NOMO-1 (cell line): ENCODE measurements at regions not wholly inside any gene's neighbourhood (a gene's known extent, or its start where the extent isn't known, plus 50 kb on each side); places are given as distances from the start of the nearest gene placed in this dataset.
"Not testable (repeated sequence)": the region's sequence is repeated elsewhere in the genome, so short reads cannot be mapped to it uniquely, and the experiment has no call there.

Experiments
- DNase-seq, 2 experiments: peaks; one replicate each; lab custom pipeline; 2025; ENCODE audit not compliant: unreplicated experiment in 2 of 2; lab: John Stamatoyannopoulos, UW

DNA sequence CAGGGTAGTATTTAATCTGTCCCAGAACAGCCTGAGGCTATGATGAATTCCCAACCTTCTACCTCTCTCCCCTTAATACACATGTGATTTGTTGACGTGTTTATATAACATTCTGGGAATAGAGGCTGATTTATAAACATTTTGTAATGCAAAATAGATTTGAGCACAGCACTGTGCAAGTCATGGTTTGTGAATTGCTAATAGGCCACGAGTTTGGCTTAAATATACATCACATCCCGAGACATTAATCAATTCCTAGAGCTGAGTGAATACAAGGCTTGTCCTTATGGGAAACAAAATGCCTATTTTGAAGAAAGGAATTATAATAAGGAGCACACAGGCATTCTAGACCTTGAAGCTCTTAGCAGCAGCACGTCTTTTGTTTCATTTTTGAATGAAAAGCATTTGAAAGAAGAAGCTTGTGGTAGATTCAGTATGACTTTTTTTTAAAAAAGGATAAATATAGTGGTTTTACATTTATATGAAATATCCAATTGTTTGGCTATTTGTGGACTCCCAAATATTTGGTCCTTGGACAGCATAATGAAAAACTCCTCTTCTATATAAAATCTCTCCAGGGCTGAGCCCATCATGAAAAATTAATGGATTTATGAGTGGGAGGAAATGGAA lies 116.4 kb downstream of the SLC17A6 start:
- DNase-seq = no peak

DNA sequence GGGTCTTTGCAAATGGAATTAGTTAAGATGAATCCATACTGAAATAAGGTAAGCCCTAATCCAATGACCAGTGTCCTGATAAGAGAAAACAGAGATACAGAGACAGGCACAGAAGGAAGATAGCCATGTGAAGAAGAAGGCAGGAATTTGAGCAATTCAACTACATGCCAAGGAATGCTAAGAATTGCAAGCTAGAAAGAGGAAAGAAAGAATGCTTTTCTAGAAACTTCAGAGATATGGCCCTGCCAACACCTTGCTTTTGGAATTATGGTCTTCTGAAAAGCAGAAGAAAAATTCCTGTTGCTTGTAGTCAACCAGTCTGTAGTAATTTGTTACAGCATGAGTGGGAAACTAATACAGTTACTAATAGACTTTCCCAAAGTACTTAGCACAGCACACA lies 111.3 kb downstream of the SLC17A6 start:
- no peak for DNase-seq

DNA sequence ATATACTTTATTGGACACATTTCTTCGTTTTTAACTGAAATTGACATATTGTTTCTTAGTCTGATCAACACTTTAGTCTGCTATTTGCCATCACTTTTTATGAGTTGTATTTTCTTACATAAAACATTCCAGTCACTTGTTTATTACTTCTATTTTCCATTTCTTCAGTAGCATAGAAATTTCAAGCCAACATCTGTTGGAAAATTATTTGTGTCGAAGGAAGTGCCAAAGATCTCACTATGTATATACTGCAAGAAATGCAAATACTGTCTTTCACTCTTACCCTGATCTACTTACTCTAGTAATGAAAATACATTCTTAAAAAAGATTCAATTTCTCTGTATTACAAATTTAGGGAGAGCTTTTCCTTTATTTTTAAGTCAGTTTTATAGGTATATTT lies 105.9 kb downstream of the SLC17A6 start:
- no peak for DNase-seq

DNA sequence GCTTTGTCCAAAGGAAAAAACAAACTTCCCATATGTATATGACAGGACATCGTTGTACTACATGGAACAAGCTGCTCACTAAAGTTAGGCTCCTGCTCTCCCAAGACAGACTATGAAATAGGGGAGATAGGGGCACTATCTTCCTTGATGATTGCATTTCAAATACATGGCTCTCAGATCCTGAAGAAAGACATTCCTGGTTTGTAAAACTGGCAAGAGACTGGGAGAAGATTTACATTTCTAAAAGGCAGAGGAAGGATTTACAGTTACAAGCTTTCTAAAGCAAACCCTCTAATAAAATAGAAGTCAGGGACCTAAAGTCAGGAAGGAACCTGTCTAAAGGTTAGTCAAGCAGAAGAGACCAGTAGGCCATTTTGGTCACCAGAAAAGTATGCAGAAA lies 103.7 kb downstream of the SLC17A6 start:
- DNase-seq = no peak

DNA sequence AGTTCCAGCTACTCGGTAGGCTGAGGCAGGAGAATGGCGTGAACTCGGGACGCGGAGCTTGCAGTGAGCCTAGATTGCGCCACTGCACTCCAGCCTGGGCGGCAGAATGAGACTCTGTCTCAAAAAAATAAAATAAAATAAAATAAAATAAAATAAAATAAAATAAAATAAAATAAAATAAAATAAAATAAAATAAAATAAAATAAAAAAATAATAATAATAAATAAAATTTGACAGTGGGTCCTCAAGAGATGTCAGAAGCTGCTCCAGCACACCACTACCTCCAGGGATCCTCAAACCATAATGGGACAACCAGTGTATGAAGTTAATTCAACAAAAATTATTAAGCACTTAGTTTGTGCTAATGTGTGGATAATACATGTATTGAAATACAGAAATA lies 97.4 kb downstream of the SLC17A6 start:
- DNase-seq = not testable (repeated sequence)

DNA sequence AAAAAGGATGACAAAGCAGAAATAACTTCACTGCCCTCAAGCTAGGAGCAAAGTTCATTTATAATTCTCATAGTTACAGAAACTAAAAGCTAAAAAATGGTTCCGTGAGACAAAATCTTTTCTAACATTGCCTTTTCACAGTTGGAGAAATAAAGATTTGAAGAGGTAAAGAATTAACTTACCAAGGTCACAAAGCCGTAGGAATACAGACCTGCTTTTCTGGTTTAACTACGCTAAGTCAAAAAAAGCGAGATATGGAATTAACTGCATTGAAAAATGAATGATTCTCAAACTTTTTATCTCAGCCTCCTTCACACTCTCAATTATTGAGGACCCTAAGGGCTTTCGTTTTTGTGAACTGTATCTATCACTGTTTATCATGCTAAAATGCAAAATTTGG lies 95.3 kb downstream of the SLC17A6 start:
- DNase-seq = no peak

DNA sequence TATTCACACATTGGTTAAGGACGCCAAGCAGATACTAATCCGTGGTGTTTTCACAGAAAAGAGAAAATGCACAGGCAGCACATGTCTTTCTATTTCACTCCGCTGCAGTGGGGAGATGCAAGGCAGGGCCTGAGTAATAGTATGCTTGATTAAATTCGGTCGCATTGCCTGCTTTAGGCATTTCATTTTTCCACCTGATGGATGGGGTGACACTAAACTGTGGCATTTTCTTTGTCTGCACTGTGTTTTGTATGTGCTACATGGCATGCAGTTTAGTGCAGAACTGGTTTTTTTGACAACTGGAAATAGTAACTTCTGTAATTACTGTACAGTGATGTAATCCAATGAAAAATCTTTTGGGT lies 94.9 kb downstream of the SLC17A6 start:
- DNase-seq = no peak

DNA sequence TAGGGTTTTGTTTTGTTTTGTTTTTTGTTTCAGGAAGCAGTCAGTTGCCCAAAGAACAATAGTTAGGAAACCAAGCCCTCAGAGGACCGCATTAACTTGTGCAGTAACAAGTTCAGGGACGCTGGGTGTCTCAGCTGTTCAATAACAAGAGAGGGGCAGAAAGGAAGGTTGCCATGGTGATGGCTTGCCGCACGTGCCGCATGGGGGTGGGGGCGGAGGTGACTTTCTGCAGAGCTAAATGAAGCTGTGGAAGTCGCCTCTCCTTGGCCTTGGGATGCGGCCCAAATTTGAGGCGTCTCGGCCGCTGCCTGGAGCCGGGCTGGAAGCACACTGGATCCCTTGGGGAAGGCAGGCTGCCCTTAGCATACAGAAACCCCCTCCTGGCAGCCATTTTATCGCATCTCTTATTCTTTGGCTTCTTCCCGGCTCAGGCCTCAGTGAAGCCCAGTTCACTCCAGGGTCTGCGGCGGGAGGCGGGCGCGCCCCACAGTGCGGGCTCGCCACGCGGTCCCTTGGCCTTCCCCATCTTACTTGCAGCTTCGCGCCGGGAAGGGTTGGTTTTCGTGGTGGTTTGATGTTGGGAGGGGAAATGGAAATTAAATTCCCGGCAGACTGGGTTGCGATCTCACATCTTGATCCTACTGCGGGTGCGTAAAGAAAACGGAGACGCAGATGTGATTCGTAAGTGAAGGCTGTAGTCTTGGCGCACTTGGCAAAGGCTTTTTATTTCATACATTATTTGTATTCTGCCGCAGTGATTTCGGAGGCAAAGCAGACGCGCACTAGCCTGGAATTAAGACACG lies 94.3 kb downstream of the SLC17A6 start:
- no peak for DNase-seq

DNA sequence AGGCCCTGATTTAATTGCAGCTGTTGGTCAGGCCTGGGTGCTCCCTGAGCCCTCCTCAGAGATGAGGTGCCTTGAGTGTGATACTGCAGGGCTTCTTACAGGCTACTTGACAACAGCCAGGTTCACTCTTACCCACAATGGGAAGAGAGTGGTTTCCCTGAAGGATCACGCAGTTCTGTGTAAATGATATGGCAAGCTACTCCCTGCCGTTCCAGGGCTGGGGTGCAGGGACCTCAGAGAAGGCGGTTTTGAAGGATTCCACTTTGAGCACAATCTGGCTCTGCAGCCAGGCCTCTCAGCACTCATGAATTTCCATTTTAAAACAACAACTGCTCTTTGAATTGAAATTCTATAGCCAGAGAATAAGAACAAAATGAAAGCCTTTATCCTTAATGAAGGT lies 92.9 kb downstream of the SLC17A6 start:
- no peak for DNase-seq

DNA sequence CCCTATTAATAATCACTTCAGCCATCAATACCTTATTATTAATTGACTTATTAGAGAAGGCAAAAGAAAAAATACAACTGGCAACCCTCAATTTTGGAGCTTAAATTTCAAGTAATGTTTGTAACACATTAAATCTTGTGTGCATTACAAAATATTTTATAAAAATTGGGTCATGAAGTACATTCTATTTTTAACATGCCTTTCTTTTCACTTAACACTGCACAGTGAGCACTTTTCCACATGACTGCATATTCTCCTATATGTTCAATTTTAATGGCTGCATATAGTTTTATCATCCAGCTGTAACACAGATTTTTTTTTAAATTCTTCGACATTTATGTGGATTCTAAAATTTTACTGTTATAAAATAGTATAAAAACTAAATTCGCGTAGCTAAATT lies 92.5 kb downstream of the SLC17A6 start:
- no peak for DNase-seq

DNA sequence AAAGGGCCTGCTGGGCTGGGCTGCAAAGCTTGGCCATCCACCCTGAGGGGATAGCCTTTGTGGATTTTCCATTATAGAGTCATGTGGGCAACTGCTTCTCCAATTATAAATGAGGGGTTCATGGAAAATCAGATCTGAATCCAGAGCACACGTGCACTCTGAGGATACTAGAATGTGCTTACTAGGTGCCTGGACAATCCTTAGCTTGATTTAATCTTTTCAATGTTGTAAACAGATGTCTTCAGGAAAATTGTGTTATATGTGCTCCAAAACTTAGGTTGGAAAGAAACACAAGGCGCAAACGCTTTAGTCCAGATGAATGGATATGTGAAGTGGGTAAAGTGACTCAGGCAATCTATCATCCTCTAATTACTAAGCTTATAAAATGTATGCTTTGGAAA lies 92.0 kb downstream of the SLC17A6 start:
- no peak for DNase-seq
